WTC11 (cell line): ENCODE measurements at regions not wholly inside any gene's neighbourhood (a gene's known extent, or its start where the extent isn't known, plus 50 kb on each side); places are given as distances from the start of the nearest gene placed in this dataset.

Experiments
- ATAC-seq: fragments of 200-7000 bp; cut with Tn5 transposase; 2 replicates; pipeline ENCODE4 v1.10.0; 2021; ENCODE audit warnings: mild to moderate bottlenecking, moderate library complexity
- CTCF ChIA-PET: fragments of 300-600 bp; sonication (Branson Sonifier 250); formaldehyde crosslinking; loops from one replicate; lab custom pipeline; 2021; ENCODE audit warnings: antibody characterized with exemption; lab: Charles Lee
- POLR2A ChIA-PET: fragments of 350-600 bp; sonication (Branson Sonifier 250); formaldehyde crosslinking; loops from one replicate; lab custom pipeline; 2021; ENCODE audit warnings: antibody characterized with exemption; lab: Charles Lee
- DNase-seq: peaks from one replicate; pipeline ENCODE4 v3.0.0; 2021; ENCODE audit warnings: low spot score
- H3K27ac Mint-ChIP-seq: 2 replicates; pipeline ENCODE4 v1.8.0; 2021; ENCODE audit warnings: mixed read lengths
- H3K27me3 Mint-ChIP-seq: 2 replicates; pipeline ENCODE4 v1.8.0; 2021; ENCODE audit warnings: low read depth, mild to moderate bottlenecking, moderate library complexity, mixed read lengths
- H3K36me3 Mint-ChIP-seq: 2 replicates; pipeline ENCODE4 v1.8.0; 2021; ENCODE audit warnings: mixed read lengths
- H3K4me1 Mint-ChIP-seq: 2 replicates; pipeline ENCODE4 v1.8.0; 2022; ENCODE audit warnings: mixed read lengths
- H3K4me3 Mint-ChIP-seq: 2 replicates; pipeline ENCODE4 v1.8.0; 2021; ENCODE audit warnings: mild to moderate bottlenecking, moderate library complexity, mixed read lengths
- H3K9me3 Mint-ChIP-seq: 2 replicates; pipeline ENCODE4 v1.8.0; 2021; ENCODE audit warnings: mixed read lengths
- CBFB ChIP-seq: sonication (generic); formaldehyde crosslinking; IDR thresholded peaks from 2 replicates; pipeline ENCODE4 v1.8.1; 2022; ENCODE audit warnings: mild to moderate bottlenecking, low read depth, missing genetic modification reagents
- CREB1 ChIP-seq: sonication (generic); formaldehyde crosslinking; IDR thresholded peaks from 2 replicates; pipeline ENCODE4 v1.8.0; 2023; ENCODE audit warnings: mild to moderate bottlenecking, missing genetic modification reagents
- ELF4 ChIP-seq: sonication (generic); formaldehyde crosslinking; IDR thresholded peaks from 2 replicates; pipeline ENCODE4 v1.8.1; 2022; ENCODE audit warnings: low read depth, mild to moderate bottlenecking, moderate library complexity, missing genetic modification reagents
- ETV6 ChIP-seq: sonication (generic); formaldehyde crosslinking; IDR thresholded peaks from 2 replicates; pipeline ENCODE4 v1.8.1; 2022; ENCODE audit warnings: mild to moderate bottlenecking, missing genetic modification reagents
- FOXK1 ChIP-seq: sonication (generic); formaldehyde crosslinking; IDR thresholded peaks from 2 replicates; pipeline ENCODE4 v1.8.0; 2022; ENCODE audit warnings: mild to moderate bottlenecking, moderate library complexity, missing genetic modification reagents
- HMGA2 ChIP-seq: fragments of 250-450 bp; sonication (Bioruptor Pico); IDR thresholded peaks from 2 replicates; pipeline ENCODE4 v1.4.0; 2021; ENCODE audit warnings: mild to moderate bottlenecking, moderate library complexity
- NFYB ChIP-seq: sonication (generic); formaldehyde crosslinking; conservative IDR thresholded peaks from 2 replicates; pipeline ENCODE4 v1.8.0; 2022; ENCODE audit warnings: low read depth, missing genetic modification reagents
- NR3C1 ChIP-seq: sonication (generic); formaldehyde crosslinking; conservative IDR thresholded peaks from 2 replicates; pipeline ENCODE4 v1.8.1; 2023; ENCODE audit warnings: low read depth, mild to moderate bottlenecking, missing genetic modification reagents
- TP53 ChIP-seq: sonication (generic); formaldehyde crosslinking; IDR thresholded peaks from 2 replicates; pipeline ENCODE4 v1.8.1; 2023; ENCODE audit warnings: mild to moderate bottlenecking, missing genetic modification reagents
- ZBTB21 ChIP-seq: sonication (generic); formaldehyde crosslinking; IDR thresholded peaks from 2 replicates; pipeline ENCODE4 v1.8.1; 2023; ENCODE audit warnings: mild to moderate bottlenecking, missing genetic modification reagents, borderline replicate concordance
- ZNF317 ChIP-seq: sonication (generic); formaldehyde crosslinking; IDR thresholded peaks from 2 replicates; pipeline ENCODE4 v1.8.1; 2023; ENCODE audit warnings: low read depth, mild to moderate bottlenecking, moderate library complexity, missing genetic modification reagents, borderline replicate concordance
- TF ChIP-seq, protein P1 (sequence below): sonication (generic); formaldehyde crosslinking; IDR thresholded peaks from 2 replicates; pipeline ENCODE4 v1.8.0; 2022; ENCODE audit warnings: mild to moderate bottlenecking, missing genetic modification reagents
- TF ChIP-seq, protein P2 (sequence below): sonication (generic); formaldehyde crosslinking; IDR thresholded peaks from 2 replicates; pipeline ENCODE4 v1.8.0; 2023; ENCODE audit warnings: missing genetic modification reagents
- TF ChIP-seq, protein P3 (sequence below): sonication (generic); formaldehyde crosslinking; IDR thresholded peaks from 2 replicates; pipeline ENCODE4 v1.8.0; 2022; ENCODE audit warnings: mild to moderate bottlenecking, missing genetic modification reagents
- TF ChIP-seq, protein P4 (sequence below): fragments of 250-450 bp; sonication (Bioruptor Pico); IDR thresholded peaks from 2 replicates; pipeline ENCODE4 v1.9.0; 2021; ENCODE audit warnings: moderate library complexity, mild to moderate bottlenecking, inconsistent platforms, borderline replicate concordance
- TF ChIP-seq, protein P5 (sequence below): fragments of 200-600 bp; IDR thresholded peaks from 2 replicates; pipeline ENCODE4 v1.8.0; 2022; ENCODE audit warnings: antibody characterized with exemption
- TF ChIP-seq, protein P6 (sequence below): sonication (generic); formaldehyde crosslinking; conservative IDR thresholded peaks from 2 replicates; pipeline ENCODE4 v1.8.1; 2023; ENCODE audit warnings: mild to moderate bottlenecking, low read depth, missing genetic modification reagents, moderate library complexity
- TF ChIP-seq, protein P7 (sequence below): sonication (generic); formaldehyde crosslinking; IDR thresholded peaks from 2 replicates; pipeline ENCODE4 v1.8.1; 2023; ENCODE audit warnings: mild to moderate bottlenecking, missing genetic modification reagents, moderate library complexity
- TF ChIP-seq, protein P8 (sequence below): fragments of 250-450 bp; sonication (Bioruptor Pico); IDR thresholded peaks from 2 replicates; pipeline ENCODE4 v2.1.2; 2022; ENCODE audit warnings: mild to moderate bottlenecking, moderate library complexity
- TF ChIP-seq, protein P9 (sequence below): sonication (generic); formaldehyde crosslinking; IDR thresholded peaks from 2 replicates; pipeline ENCODE4 v1.8.0; 2022; ENCODE audit warnings: mild to moderate bottlenecking, missing genetic modification reagents

DNA sequence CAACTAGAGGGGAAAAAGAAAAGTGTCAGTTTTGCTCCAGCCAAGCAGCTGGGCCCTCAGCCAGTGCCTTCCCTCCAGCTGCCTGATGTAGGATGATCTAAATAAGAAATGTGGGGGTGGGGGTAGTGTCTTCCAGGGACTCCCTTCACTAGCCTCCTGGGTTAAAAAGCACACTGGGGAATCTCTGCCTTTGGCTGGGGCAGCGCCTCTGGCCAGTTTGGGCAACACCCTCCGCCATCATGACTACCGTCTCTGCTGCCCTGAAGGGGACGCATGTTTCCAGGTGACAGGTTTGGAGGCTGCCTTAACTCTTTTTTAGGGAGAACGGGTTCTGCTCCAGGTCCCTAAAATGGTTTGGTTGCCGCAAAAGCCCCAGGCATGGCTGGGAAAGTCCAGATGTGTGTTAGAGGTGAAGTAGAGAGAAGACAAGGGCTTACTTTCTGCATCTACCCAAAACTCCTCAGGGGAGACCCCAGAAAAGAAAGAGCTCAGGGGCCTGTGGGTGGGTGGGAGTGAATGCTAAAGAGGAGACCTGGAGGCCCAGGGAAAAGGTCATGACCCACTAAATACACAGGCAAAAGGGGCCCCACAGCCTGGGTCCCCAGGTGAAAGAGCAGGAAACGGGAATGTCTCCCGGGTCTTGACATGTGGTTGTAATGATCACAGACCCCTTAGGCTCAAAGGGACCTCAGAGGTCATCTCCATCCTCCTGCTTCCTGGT is 132.8 kb upstream of the CCND2 start:
- DNase-seq, result no peak
- H3K9me3 Mint-ChIP-seq, result peaks cover 11% of the 10 kb centered on the region
- TF ChIP-seq ZBTB21 (CRISPR knock-in tag) (no peak), CREB1 (no peak)
- TF ChIP-seq, protein P1, sequence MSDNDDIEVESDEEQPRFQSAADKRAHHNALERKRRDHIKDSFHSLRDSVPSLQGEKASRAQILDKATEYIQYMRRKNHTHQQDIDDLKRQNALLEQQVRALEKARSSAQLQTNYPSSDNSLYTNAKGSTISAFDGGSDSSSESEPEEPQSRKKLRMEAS (CRISPR knock-in tag), result no peak
- TF ChIP-seq, protein P2, sequence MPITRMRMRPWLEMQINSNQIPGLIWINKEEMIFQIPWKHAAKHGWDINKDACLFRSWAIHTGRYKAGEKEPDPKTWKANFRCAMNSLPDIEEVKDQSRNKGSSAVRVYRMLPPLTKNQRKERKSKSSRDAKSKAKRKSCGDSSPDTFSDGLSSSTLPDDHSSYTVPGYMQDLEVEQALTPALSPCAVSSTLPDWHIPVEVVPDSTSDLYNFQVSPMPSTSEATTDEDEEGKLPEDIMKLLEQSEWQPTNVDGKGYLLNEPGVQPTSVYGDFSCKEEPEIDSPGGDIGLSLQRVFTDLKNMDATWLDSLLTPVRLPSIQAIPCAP (CRISPR knock-in tag), result no peak
- TF ChIP-seq, protein P3, sequence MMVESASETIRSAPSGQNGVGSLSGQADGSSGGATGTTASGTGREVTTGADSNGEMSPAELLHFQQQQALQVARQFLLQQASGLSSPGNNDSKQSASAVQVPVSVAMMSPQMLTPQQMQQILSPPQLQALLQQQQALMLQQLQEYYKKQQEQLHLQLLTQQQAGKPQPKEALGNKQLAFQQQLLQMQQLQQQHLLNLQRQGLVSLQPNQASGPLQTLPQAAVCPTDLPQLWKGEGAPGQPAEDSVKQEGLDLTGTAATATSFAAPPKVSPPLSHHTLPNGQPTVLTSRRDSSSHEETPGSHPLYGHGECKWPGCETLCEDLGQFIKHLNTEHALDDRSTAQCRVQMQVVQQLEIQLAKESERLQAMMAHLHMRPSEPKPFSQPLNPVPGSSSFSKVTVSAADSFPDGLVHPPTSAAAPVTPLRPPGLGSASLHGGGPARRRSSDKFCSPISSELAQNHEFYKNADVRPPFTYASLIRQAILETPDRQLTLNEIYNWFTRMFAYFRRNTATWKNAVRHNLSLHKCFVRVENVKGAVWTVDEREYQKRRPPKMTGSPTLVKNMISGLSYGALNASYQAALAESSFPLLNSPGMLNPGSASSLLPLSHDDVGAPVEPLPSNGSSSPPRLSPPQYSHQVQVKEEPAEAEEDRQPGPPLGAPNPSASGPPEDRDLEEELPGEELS, result no peak
- TF ChIP-seq, protein P4, sequence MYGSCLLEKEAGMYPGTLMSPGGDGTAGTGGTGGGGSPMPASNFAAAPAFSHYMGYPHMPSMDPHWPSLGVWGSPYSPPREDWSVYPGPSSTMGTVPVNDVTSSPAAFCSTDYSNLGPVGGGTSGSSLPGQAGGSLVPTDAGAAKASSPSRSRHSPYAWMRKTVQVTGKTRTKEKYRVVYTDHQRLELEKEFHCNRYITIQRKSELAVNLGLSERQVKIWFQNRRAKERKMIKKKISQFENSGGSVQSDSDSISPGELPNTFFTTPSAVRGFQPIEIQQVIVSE (CRISPR knock-in tag), result no peak
- TF ChIP-seq, protein P5, sequence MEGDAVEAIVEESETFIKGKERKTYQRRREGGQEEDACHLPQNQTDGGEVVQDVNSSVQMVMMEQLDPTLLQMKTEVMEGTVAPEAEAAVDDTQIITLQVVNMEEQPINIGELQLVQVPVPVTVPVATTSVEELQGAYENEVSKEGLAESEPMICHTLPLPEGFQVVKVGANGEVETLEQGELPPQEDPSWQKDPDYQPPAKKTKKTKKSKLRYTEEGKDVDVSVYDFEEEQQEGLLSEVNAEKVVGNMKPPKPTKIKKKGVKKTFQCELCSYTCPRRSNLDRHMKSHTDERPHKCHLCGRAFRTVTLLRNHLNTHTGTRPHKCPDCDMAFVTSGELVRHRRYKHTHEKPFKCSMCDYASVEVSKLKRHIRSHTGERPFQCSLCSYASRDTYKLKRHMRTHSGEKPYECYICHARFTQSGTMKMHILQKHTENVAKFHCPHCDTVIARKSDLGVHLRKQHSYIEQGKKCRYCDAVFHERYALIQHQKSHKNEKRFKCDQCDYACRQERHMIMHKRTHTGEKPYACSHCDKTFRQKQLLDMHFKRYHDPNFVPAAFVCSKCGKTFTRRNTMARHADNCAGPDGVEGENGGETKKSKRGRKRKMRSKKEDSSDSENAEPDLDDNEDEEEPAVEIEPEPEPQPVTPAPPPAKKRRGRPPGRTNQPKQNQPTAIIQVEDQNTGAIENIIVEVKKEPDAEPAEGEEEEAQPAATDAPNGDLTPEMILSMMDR, result no peak
- TF ChIP-seq, protein P6, sequence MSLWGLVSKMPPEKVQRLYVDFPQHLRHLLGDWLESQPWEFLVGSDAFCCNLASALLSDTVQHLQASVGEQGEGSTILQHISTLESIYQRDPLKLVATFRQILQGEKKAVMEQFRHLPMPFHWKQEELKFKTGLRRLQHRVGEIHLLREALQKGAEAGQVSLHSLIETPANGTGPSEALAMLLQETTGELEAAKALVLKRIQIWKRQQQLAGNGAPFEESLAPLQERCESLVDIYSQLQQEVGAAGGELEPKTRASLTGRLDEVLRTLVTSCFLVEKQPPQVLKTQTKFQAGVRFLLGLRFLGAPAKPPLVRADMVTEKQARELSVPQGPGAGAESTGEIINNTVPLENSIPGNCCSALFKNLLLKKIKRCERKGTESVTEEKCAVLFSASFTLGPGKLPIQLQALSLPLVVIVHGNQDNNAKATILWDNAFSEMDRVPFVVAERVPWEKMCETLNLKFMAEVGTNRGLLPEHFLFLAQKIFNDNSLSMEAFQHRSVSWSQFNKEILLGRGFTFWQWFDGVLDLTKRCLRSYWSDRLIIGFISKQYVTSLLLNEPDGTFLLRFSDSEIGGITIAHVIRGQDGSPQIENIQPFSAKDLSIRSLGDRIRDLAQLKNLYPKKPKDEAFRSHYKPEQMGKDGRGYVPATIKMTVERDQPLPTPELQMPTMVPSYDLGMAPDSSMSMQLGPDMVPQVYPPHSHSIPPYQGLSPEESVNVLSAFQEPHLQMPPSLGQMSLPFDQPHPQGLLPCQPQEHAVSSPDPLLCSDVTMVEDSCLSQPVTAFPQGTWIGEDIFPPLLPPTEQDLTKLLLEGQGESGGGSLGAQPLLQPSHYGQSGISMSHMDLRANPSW, result no peak
- TF ChIP-seq, protein P7, sequence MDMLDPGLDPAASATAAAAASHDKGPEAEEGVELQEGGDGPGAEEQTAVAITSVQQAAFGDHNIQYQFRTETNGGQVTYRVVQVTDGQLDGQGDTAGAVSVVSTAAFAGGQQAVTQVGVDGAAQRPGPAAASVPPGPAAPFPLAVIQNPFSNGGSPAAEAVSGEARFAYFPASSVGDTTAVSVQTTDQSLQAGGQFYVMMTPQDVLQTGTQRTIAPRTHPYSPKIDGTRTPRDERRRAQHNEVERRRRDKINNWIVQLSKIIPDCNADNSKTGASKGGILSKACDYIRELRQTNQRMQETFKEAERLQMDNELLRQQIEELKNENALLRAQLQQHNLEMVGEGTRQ (CRISPR knock-in tag), result no peak
- TF ChIP-seq, protein P8, sequence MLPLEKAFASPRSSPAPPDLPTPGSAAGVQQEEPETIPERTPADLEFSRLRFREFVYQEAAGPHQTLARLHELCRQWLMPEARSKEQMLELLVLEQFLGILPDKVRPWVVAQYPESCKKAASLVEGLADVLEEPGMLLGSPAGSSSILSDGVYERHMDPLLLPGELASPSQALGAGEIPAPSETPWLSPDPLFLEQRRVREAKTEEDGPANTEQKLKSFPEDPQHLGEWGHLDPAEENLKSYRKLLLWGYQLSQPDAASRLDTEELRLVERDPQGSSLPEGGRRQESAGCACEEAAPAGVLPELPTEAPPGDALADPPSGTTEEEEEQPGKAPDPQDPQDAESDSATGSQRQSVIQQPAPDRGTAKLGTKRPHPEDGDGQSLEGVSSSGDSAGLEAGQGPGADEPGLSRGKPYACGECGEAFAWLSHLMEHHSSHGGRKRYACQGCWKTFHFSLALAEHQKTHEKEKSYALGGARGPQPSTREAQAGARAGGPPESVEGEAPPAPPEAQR, result no peak
- TF ChIP-seq, all 79 proteins: peak for 0
- Mint-ChIP-seq H3K4me3 (no peak overlapping the region), H3K27me3 (peaks cover 21% of the 10 kb centered on the region), H3K4me1 (peaks cover 48% of the 10 kb centered on the region), H3K27ac (peak overlapping the region; percentile 12; the same call in 1 of the 2 replicates), H3K36me3 (peaks cover 18% of the 10 kb centered on the region)
- ATAC-seq, result no peak; the same call in 1 of the 2 replicates
- CTCF ChIA-PET, result interaction anchor here (0.9 to 2.6 kb wide), 5 partner anchors 16 to 136 kb away, joined by 3 to 9 read pairs (median 6); no protein-coding TSS in a partner anchor
- POLR2A ChIA-PET, result interaction anchor here (1.8 kb wide), 1 partner anchor 133 kb away, joined by 4 read pairs; the partner anchor contains the start of gene CCND2

DNA sequence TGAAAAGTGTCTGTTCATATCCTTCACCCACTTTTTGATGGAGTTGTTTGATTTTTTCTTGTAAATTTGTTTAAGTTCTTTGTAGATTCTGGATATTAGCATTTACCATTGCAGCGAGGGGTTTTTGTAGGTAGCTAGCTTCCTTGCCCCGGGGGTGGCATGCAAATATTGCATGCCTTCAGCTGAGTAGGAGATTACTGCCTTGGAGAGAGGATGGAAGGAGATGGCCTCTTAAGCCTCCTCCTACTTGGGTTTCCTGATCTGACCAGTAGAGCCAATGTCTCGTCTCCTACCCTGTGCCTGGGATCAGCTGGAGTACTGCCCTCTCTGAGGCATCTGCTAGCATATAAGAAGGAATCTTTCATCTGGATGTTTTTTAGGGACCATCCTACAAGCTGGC is 134.4 kb upstream of the CCND2 start:
- peaks cover 15% of the 10 kb centered on the region for H3K36me3 Mint-ChIP-seq
- H3K27ac Mint-ChIP-seq, result no peak overlapping the region
- H3K27me3 Mint-ChIP-seq, result peaks cover 5% of the 10 kb centered on the region
- H3K4me3 Mint-ChIP-seq, result no peak overlapping the region
- H3K4me1 Mint-ChIP-seq, result peaks cover 64% of the 10 kb centered on the region
- ATAC-seq (no peak), DNase-seq (no peak)
- ChIA-PET CTCF (interaction anchor here (1.3 to 2.6 kb wide), 4 partner anchors 23 to 256 kb away, joined by 3 to 9 read pairs (median 6); no protein-coding TSS in a partner anchor), POLR2A (interaction anchor here (0.5 to 1.8 kb wide), 3 partner anchors 75 to 138 kb away, joined by 3 to 6 read pairs (median 4); partner anchors contain the start of gene CCND2)
- H3K9me3 Mint-ChIP-seq, result peaks cover 6% of the 10 kb centered on the region
- no peak for TF ChIP-seq FOXK1 (CRISPR knock-in tag)
- TF ChIP-seq CBFB (CRISPR knock-in tag), result no peak
- TF ChIP-seq ZNF317 (CRISPR knock-in tag), result no peak
- TF ChIP-seq NFYB (CRISPR knock-in tag), result no peak
- TF ChIP-seq NR3C1 (CRISPR knock-in tag), result no peak
- TF ChIP-seq HMGA2 (CRISPR knock-in tag), result no peak
- TF ChIP-seq, protein P9, sequence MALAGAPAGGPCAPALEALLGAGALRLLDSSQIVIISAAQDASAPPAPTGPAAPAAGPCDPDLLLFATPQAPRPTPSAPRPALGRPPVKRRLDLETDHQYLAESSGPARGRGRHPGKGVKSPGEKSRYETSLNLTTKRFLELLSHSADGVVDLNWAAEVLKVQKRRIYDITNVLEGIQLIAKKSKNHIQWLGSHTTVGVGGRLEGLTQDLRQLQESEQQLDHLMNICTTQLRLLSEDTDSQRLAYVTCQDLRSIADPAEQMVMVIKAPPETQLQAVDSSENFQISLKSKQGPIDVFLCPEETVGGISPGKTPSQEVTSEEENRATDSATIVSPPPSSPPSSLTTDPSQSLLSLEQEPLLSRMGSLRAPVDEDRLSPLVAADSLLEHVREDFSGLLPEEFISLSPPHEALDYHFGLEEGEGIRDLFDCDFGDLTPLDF (CRISPR knock-in tag), result no peak
- no peak for TF ChIP-seq ETV6
- TF ChIP-seq ELF4 (CRISPR knock-in tag), result no peak
- TF ChIP-seq TP53, result no peak
- no peak for TF ChIP-seq ZBTB21 (CRISPR knock-in tag)
